Endothelial cell of umbilical vein (primary cell): ENCODE measurements at regions not wholly inside any gene's neighbourhood (a gene's known extent, or its start where the extent isn't known, plus 50 kb on each side); places are given as distances from the start of the nearest gene placed in this dataset.
"Not testable (repeated sequence)": the region's sequence is repeated elsewhere in the genome, so short reads cannot be mapped to it uniquely, and the experiment has no call there.

Source experiments
- EZH2 ChIP-seq: IDR thresholded peaks from 2 replicates; pipeline ENCODE4 v1.6.1; 2012; ENCODE audit warnings: borderline replicate concordance, low read depth, mild to moderate bottlenecking, moderate library complexity, low read length, inconsistent platforms; ENCODE audit not compliant: severe bottlenecking
- FOS ChIP-seq: IDR thresholded peaks from 2 replicates; pipeline ENCODE4 v1.6.1; 2011; ENCODE audit warnings: mild to moderate bottlenecking, low read length, moderate library complexity, borderline replicate concordance; ENCODE audit not compliant: insufficient read depth
- JUN ChIP-seq: IDR thresholded peaks from 2 replicates; pipeline ENCODE4 v1.6.1; 2011; ENCODE audit warnings: borderline replicate concordance, low read depth; ENCODE audit not compliant: insufficient read length, insufficient read depth
- MYC ChIP-seq: IDR thresholded peaks from one replicate; pipeline ENCODE4 v1.6.1; 2011; ENCODE audit warnings: mild to moderate bottlenecking, low read depth, low read length
- POLR2A ChIP-seq: IDR thresholded peaks from 2 replicates; pipeline ENCODE4 v1.6.1; 2012; ENCODE audit warnings: low read depth, mild to moderate bottlenecking, control low read depth, low read length
- POLR2AphosphoS5 ChIP-seq: IDR thresholded peaks from 2 replicates; pipeline ENCODE4 v1.6.1; 2012; ENCODE audit warnings: low read depth, mild to moderate bottlenecking, control low read depth, low read length, moderate library complexity; ENCODE audit not compliant: insufficient read depth
- TF ChIP-seq, protein P1 (sequence below), 2 donors: IDR thresholded peaks; 1 replicate in 1 of 2; 2 replicates in 1 of 2; pipeline ENCODE4 v1.5.1; 2011; ENCODE audit warnings: low read length in 2 of 2, mild to moderate bottlenecking in 2 of 2, moderate library complexity in 2 of 2, control low read depth in 1 of 2, inconsistent platforms in 1 of 2, low read depth in 1 of 2; ENCODE audit not compliant: insufficient read depth in 1 of 2; ENCODE audit errors: extremely low read depth in 1 of 2
- TF ChIP-seq, protein P2 (sequence below): IDR thresholded peaks from 2 replicates; pipeline ENCODE4 v1.6.1; 2011; ENCODE audit not compliant: insufficient read depth, insufficient read length

DNA sequence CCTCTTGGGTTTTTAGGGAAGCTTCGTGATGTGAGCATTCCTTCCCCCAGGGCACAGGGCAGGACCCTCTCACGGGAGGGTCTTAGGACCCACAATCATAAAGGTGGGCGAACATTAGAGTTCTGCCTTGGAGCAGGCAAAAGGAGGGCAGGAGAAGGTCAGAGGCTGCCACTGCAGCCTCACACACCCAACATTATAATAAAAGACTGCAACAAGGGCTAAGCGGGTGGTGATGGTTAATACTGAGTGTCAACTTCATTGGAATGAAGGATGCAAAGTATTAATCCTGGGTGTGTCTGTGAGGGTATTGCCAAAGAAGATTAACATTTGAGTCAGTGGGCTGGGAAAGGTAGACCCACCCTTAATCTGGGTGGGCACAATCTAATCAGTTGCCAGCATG, 206.6 kb upstream of the C2CD4B start:
- not testable (repeated sequence) for TF ChIP-seq POLR2A, EZH2, POLR2AphosphoS5, JUN, FOS, MYC
- TF ChIP-seq, protein P1, sequence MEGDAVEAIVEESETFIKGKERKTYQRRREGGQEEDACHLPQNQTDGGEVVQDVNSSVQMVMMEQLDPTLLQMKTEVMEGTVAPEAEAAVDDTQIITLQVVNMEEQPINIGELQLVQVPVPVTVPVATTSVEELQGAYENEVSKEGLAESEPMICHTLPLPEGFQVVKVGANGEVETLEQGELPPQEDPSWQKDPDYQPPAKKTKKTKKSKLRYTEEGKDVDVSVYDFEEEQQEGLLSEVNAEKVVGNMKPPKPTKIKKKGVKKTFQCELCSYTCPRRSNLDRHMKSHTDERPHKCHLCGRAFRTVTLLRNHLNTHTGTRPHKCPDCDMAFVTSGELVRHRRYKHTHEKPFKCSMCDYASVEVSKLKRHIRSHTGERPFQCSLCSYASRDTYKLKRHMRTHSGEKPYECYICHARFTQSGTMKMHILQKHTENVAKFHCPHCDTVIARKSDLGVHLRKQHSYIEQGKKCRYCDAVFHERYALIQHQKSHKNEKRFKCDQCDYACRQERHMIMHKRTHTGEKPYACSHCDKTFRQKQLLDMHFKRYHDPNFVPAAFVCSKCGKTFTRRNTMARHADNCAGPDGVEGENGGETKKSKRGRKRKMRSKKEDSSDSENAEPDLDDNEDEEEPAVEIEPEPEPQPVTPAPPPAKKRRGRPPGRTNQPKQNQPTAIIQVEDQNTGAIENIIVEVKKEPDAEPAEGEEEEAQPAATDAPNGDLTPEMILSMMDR (IDR thresholded peaks at IDR 0.05; ENCODE audit: extremely low read depth in 1 of 2, insufficient read depth in 1 of 2, low read depth in 1 of 2, low read length in 2 of 2), result not testable (repeated sequence)
- TF ChIP-seq, protein P2, sequence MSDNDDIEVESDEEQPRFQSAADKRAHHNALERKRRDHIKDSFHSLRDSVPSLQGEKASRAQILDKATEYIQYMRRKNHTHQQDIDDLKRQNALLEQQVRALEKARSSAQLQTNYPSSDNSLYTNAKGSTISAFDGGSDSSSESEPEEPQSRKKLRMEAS, result not testable (repeated sequence)
